ENCODE measurements at regions not wholly inside any gene's neighbourhood (a gene's known extent, or its start where the extent isn't known, plus 50 kb on each side); places are given as distances from the start of the nearest gene placed in this dataset.

DNA sequence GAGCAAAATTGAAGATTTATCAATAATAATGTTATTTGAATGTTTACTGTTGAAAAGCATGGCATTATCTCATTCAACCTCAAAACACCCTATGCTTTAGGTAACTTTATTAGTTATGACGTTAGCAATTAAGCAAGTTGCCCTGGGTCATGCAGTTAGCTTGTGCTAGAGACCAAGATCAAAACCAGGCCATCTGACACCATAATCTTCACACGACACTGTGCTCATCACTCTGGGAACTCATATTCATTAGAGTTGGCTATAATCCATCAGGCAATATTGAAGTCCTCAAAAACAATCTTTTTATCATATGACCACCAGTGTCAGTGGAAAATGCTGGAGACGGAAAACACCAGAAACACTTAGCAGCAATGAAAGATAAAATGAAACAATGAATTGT is 253.5 kb downstream of the PCDH20 start:
- no peaks in the 10 kb centered on the region for H3K36me3 ChIP-seq (ENCODE audit: control insufficient read depth, insufficient read depth, low read length)
- H3K9me3 ChIP-seq (ENCODE audit: control insufficient read depth, insufficient read depth, low read length): no peaks in the 10 kb centered on the region
- no peak overlapping the region for H3K4me3 ChIP-seq (ENCODE audit: low read depth, low read length)

DNA sequence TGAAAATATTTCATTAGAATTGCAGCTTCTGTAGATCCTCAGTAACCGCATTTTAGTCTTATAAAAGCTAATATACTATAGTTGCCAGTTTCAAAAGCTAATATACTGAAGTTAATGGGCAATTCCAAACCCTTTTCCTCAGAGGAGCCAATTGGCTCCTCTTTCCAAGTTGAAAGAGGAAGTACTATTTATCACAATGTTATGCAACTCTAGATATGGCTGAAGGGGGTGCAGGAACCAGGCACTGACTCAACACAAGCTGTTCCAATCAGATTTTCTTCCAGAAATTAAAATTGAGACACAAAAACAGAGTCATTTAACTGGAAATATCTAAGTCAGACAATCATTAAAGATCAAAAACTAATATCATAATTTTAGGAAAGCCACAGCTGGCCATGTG is 258.9 kb downstream of the PCDH20 start:
- no peaks in the 10 kb centered on the region for H3K36me3 ChIP-seq (ENCODE audit: control insufficient read depth, insufficient read depth, low read length)
- H3K27me3 ChIP-seq (ENCODE audit: control insufficient read depth, insufficient read depth, low read length): no peaks in the 10 kb centered on the region
- H3K4me1 ChIP-seq (ENCODE audit: control insufficient read depth, insufficient read depth, low read length): no peaks in the 10 kb centered on the region
- H3K27ac ChIP-seq (ENCODE audit: low read depth, low read length): no peak overlapping the region
- H3K9me3 ChIP-seq (ENCODE audit: control insufficient read depth, insufficient read depth, low read length): no peaks in the 10 kb centered on the region
- H3K4me3 ChIP-seq (ENCODE audit: low read depth, low read length): no peak overlapping the region
- no peak overlapping the region for H3K9ac ChIP-seq (ENCODE audit: low read depth, low read length)

More for the DNA sequence above, 253.5 kb downstream of the PCDH20 start:
- H3K9ac ChIP-seq (ENCODE audit: low read depth, low read length): no peak overlapping the region
- H3K4me1 ChIP-seq (ENCODE audit: control insufficient read depth, insufficient read depth, low read length): no peaks in the 10 kb centered on the region
- no peak overlapping the region for H3K27ac ChIP-seq (ENCODE audit: low read depth, low read length)
- H3K27me3 ChIP-seq (ENCODE audit: control insufficient read depth, insufficient read depth, low read length): no peaks in the 10 kb centered on the region

DNA sequence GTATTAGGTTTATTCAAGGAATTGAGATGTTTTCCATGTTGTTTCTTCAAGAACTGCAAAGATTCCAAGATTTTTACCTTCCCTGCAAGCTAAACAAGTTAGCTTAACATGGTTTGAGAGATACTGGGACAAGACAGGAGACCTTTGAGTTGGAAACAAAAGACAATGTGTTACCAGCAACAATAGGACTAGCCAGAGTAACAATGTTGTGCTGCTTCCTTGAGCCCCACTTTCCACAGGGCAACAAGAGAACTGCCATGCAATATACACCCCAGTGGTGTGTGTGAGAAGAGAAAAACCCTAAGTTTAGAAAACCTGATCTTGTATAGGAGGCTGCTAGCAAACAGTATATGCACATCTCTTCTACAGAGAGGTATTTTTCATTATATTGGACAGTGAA is 264.6 kb downstream of the PCDH20 start:
- Histone ChIP-seq H3K36me3 (ENCODE audit: control insufficient read depth, insufficient read depth, low read length) (no peaks in the 10 kb centered on the region), H3K9ac (ENCODE audit: low read depth, low read length) (no peak overlapping the region), H3K9me3 (ENCODE audit: control insufficient read depth, insufficient read depth, low read length) (no peaks in the 10 kb centered on the region; the same call in 1 of the 2 replicates), H3K27ac (ENCODE audit: low read depth, low read length) (no peak overlapping the region), H3K4me3 (ENCODE audit: low read depth, low read length) (no peak overlapping the region), H3K27me3 (ENCODE audit: control insufficient read depth, insufficient read depth, low read length) (no peaks in the 10 kb centered on the region), H3K4me1 (ENCODE audit: control insufficient read depth, insufficient read depth, low read length) (no peaks in the 10 kb centered on the region)

GRCh38 chr13:61149331-61149730 is 266.3 kb downstream of the PCDH20 start:
- H3K27me3 ChIP-seq (ENCODE audit: control insufficient read depth, insufficient read depth, low read length): no peaks in the 10 kb centered on the region
- no peak overlapping the region for H3K27ac ChIP-seq (ENCODE audit: low read depth, low read length)
- no peaks in the 10 kb centered on the region for H3K4me1 ChIP-seq (ENCODE audit: control insufficient read depth, insufficient read depth, low read length)
- H3K9me3 ChIP-seq (ENCODE audit: control insufficient read depth, insufficient read depth, low read length): peaks cover 7% of the 10 kb centered on the region; the same call in 1 of the 2 replicates
- H3K4me3 ChIP-seq (ENCODE audit: low read depth, low read length): no peak overlapping the region
- no peak overlapping the region for H3K9ac ChIP-seq (ENCODE audit: low read depth, low read length)
- no peaks in the 10 kb centered on the region for H3K36me3 ChIP-seq (ENCODE audit: control insufficient read depth, insufficient read depth, low read length)

- no peaks in the 10 kb centered on the region for H3K4me1 ChIP-seq (ENCODE audit: control insufficient read depth, insufficient read depth, low read length)
- no peak overlapping the region for H3K4me3 ChIP-seq (ENCODE audit: low read depth, low read length)
- no peak overlapping the region for H3K9ac ChIP-seq (ENCODE audit: low read depth, low read length)
- H3K27ac ChIP-seq (ENCODE audit: low read depth, low read length): no peak overlapping the region
- H3K36me3 ChIP-seq (ENCODE audit: control insufficient read depth, insufficient read depth, low read length): no peaks in the 10 kb centered on the region
- H3K9me3 ChIP-seq (ENCODE audit: control insufficient read depth, insufficient read depth, low read length): peaks cover 7% of the 10 kb centered on the region; the same call in 1 of the 2 replicates
- H3K27me3 ChIP-seq (ENCODE audit: control insufficient read depth, insufficient read depth, low read length): no peaks in the 10 kb centered on the region
These were observed 266.8 kb downstream of the PCDH20 start for GRCh38 chr13:61148691-61149315.

- H3K27me3 ChIP-seq (ENCODE audit: control insufficient read depth, insufficient read depth, low read length): no peaks in the 10 kb centered on the region
- no peak overlapping the region for H3K4me3 ChIP-seq (ENCODE audit: low read depth, low read length)
- H3K27ac ChIP-seq (ENCODE audit: low read depth, low read length): no peak overlapping the region
- H3K9ac ChIP-seq (ENCODE audit: low read depth, low read length): no peak overlapping the region
- no peaks in the 10 kb centered on the region for H3K36me3 ChIP-seq (ENCODE audit: control insufficient read depth, insufficient read depth, low read length)
- H3K9me3 ChIP-seq (ENCODE audit: control insufficient read depth, insufficient read depth, low read length): peaks cover 7% of the 10 kb centered on the region; the same call in 1 of the 2 replicates
- H3K4me1 ChIP-seq (ENCODE audit: control insufficient read depth, insufficient read depth, low read length): no peaks in the 10 kb centered on the region
These were observed 267.4 kb downstream of the PCDH20 start for GRCh38 chr13:61148211-61148610.

GRCh38 chr13:61146571-61146970 is 269.1 kb downstream of the PCDH20 start:
- H3K4me3 ChIP-seq (ENCODE audit: low read depth, low read length): no peak overlapping the region
- H3K36me3 ChIP-seq (ENCODE audit: control insufficient read depth, insufficient read depth, low read length): no peaks in the 10 kb centered on the region
- H3K27ac ChIP-seq (ENCODE audit: low read depth, low read length): no peak overlapping the region
- H3K27me3 ChIP-seq (ENCODE audit: control insufficient read depth, insufficient read depth, low read length): no peaks in the 10 kb centered on the region
- H3K9ac ChIP-seq (ENCODE audit: low read depth, low read length): no peak overlapping the region
- peaks cover 7% of the 10 kb centered on the region; the same call in 1 of the 2 replicates for H3K9me3 ChIP-seq (ENCODE audit: control insufficient read depth, insufficient read depth, low read length)
- no peaks in the 10 kb centered on the region for H3K4me1 ChIP-seq (ENCODE audit: control insufficient read depth, insufficient read depth, low read length)

DNA sequence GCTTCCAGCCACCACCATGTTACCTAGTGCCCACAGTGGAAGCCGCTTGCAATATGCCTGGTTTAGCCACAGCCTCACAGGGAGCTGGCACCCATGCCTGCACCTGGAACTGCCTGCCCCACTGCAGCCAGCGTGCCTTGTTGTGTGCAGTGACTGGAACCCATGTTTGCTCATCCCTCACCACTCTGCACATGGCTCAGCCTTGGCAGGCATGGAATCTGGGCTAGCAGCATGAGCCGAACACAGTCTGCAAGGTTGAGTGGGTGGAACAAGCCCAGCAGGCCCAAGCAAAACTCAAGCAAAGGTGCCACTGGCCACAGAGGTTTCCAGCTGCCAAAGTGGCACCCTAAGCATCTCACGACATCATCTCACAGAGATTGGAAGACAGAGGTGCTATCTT is 269.5 kb downstream of the PCDH20 start:
- Histone ChIP-seq H3K36me3 (ENCODE audit: control insufficient read depth, insufficient read depth, low read length) (no peaks in the 10 kb centered on the region), H3K9ac (ENCODE audit: low read depth, low read length) (no peak overlapping the region), H3K4me1 (ENCODE audit: control insufficient read depth, insufficient read depth, low read length) (no peaks in the 10 kb centered on the region), H3K4me3 (ENCODE audit: low read depth, low read length) (no peak overlapping the region), H3K9me3 (ENCODE audit: control insufficient read depth, insufficient read depth, low read length) (peaks cover 7% of the 10 kb centered on the region; the same call in 1 of the 2 replicates), H3K27me3 (ENCODE audit: control insufficient read depth, insufficient read depth, low read length) (no peaks in the 10 kb centered on the region), H3K27ac (ENCODE audit: low read depth, low read length) (no peak overlapping the region)

DNA sequence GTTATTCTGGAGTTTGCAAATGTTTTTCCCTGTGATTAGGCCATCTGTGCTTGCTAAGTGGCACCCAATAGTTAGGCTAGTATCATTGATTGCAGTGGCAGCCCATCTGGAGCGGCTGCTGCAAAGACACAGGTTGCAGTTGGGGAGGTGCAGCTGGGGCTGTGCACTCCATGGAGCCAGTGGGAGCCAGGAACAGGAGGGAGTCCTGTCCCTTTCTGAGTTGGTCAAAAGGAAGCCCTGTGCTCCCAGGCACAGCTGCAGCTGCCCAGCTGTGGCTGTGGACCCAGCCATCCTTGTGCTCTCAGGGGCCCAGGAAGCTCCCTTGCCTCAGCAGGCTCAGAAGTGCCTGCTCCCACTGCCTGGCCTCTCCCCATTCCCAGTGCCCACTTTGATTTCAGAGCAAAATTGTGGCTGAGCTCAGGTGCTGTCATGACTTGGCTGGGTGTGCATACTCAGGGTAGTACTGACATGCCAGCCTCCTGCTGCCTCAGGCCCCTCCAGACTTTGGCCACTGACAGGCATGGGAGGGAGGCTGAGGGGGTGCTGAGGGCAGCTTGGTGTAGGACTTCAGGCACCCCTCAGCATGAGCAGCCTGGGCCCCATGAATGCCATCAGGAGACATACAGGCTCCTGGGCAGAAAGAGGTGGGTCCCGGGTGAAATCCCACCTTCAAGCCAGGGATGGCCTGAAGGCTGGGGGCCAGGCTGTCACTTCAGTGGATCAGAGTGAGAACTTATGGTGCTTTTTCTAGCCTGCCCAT is 270.6 kb downstream of the PCDH20 start:
- no peaks in the 10 kb centered on the region for H3K36me3 ChIP-seq (ENCODE audit: control insufficient read depth, insufficient read depth, low read length)
- H3K9ac ChIP-seq (ENCODE audit: low read depth, low read length): no peak overlapping the region
- H3K4me3 ChIP-seq (ENCODE audit: low read depth, low read length): no peak overlapping the region
- H3K27me3 ChIP-seq (ENCODE audit: control insufficient read depth, insufficient read depth, low read length): no peaks in the 10 kb centered on the region
- H3K4me1 ChIP-seq (ENCODE audit: control insufficient read depth, insufficient read depth, low read length): no peaks in the 10 kb centered on the region
- no peak overlapping the region for H3K27ac ChIP-seq (ENCODE audit: low read depth, low read length)
- peaks cover 7% of the 10 kb centered on the region; the same call in 1 of the 2 replicates for H3K9me3 ChIP-seq (ENCODE audit: control insufficient read depth, insufficient read depth, low read length)

- H3K4me1 ChIP-seq (ENCODE audit: control insufficient read depth, insufficient read depth, low read length): no peaks in the 10 kb centered on the region
- H3K36me3 ChIP-seq (ENCODE audit: control insufficient read depth, insufficient read depth, low read length): no peaks in the 10 kb centered on the region
- H3K27me3 ChIP-seq (ENCODE audit: control insufficient read depth, insufficient read depth, low read length): no peaks in the 10 kb centered on the region
- H3K4me3 ChIP-seq (ENCODE audit: low read depth, low read length): no peak overlapping the region
- no peak overlapping the region for H3K27ac ChIP-seq (ENCODE audit: low read depth, low read length)
- H3K9me3 ChIP-seq (ENCODE audit: control insufficient read depth, insufficient read depth, low read length): peaks cover 7% of the 10 kb centered on the region; the same call in 1 of the 2 replicates
- no peak overlapping the region for H3K9ac ChIP-seq (ENCODE audit: low read depth, low read length)
These were observed 271.3 kb downstream of the PCDH20 start for GRCh38 chr13:61144301-61144700.

- H3K9me3 ChIP-seq (ENCODE audit: control insufficient read depth, insufficient read depth, low read length): peaks cover 7% of the 10 kb centered on the region; the same call in 1 of the 2 replicates
- no peak overlapping the region for H3K27ac ChIP-seq (ENCODE audit: low read depth, low read length)
- H3K36me3 ChIP-seq (ENCODE audit: control insufficient read depth, insufficient read depth, low read length): no peaks in the 10 kb centered on the region
- H3K27me3 ChIP-seq (ENCODE audit: control insufficient read depth, insufficient read depth, low read length): no peaks in the 10 kb centered on the region
- H3K4me1 ChIP-seq (ENCODE audit: control insufficient read depth, insufficient read depth, low read length): no peaks in the 10 kb centered on the region
- no peak overlapping the region for H3K9ac ChIP-seq (ENCODE audit: low read depth, low read length)
- no peak overlapping the region for H3K4me3 ChIP-seq (ENCODE audit: low read depth, low read length)
These were observed 273.1 kb downstream of the PCDH20 start for GRCh38 chr13:61142506-61142905.

Data from HUES48 (cell line).